Duodenal mucosa (tissue), 2 donors: ENCODE measurements at regions not wholly inside any gene's neighbourhood (a gene's known extent, or its start where the extent isn't known, plus 50 kb on each side); places are given as distances from the start of the nearest gene placed in this dataset.
"Not testable (repeated sequence)": the region's sequence is repeated elsewhere in the genome, so short reads cannot be mapped to it uniquely, and the experiment has no call there.

Experiments used
- H3K27ac ChIP-seq: one replicate; pipeline ENCODE4 v1.7.0; 2013; ENCODE audit warnings: low read depth, low read length
- H3K27me3 ChIP-seq, 2 donors: one replicate each; pipeline ENCODE4 v1.7.0; 2013; ENCODE audit warnings: low read length in 2 of 2, control low read depth in 1 of 2; ENCODE audit not compliant: insufficient read depth in 2 of 2, control insufficient read depth in 1 of 2
- H3K36me3 ChIP-seq, 2 donors: one replicate each; pipeline ENCODE4 v1.7.0; 2013; ENCODE audit warnings: low read length in 2 of 2, control low read depth in 1 of 2; ENCODE audit not compliant: insufficient read depth in 2 of 2, control insufficient read depth in 1 of 2
- H3K4me1 ChIP-seq, 2 donors: one replicate each; pipeline ENCODE4 v1.7.0; 2013; ENCODE audit warnings: low read length in 2 of 2, control low read depth in 1 of 2; ENCODE audit not compliant: insufficient read depth in 2 of 2, control insufficient read depth in 1 of 2
- H3K4me3 ChIP-seq, 2 donors: one replicate each; pipeline ENCODE4 v1.7.0; 2013; ENCODE audit warnings: low read length in 2 of 2, low read depth in 1 of 2
- H3K9ac ChIP-seq, 2 donors: one replicate each; pipeline ENCODE4 v1.7.0; 2013; ENCODE audit warnings: low read length in 2 of 2, low read depth in 1 of 2
- H3K9me3 ChIP-seq, 2 donors: one replicate each; pipeline ENCODE4 v1.7.0; 2013; ENCODE audit warnings: low read length in 2 of 2, control low read depth in 1 of 2; ENCODE audit not compliant: control insufficient read depth in 1 of 2

DNA sequence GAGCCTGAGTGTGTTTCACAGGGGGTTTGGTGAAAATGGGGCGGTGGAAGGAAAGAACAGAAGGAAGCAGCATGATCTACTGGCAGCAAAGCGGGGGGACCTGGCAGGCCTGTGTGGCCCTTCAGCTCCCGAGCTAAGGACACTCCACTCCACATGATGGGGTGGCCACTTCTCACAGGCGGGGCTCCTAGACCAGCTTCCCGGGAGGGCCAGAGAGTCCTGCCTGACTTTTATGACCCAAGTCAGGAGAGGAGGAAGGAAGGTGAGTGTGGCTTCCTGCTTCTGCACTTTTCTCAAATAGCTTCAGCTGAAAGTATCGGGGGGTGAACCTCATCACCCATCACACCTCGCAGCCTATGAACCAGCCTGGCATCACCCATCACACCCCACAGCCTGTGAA is 117.5 kb upstream of the AFDN start:
- H3K36me3 ChIP-seq, result no peaks in the 10 kb centered on the region
- no peaks in the 10 kb centered on the region for H3K27me3 ChIP-seq
- no peak overlapping the region for H3K4me3 ChIP-seq
- no peak overlapping the region for H3K27ac ChIP-seq
- no peaks in the 10 kb centered on the region for H3K9me3 ChIP-seq
- H3K9ac ChIP-seq, result no peak overlapping the region
- peaks cover 13 to 15% of the 10 kb centered on the region in 2 donors for H3K4me1 ChIP-seq

DNA sequence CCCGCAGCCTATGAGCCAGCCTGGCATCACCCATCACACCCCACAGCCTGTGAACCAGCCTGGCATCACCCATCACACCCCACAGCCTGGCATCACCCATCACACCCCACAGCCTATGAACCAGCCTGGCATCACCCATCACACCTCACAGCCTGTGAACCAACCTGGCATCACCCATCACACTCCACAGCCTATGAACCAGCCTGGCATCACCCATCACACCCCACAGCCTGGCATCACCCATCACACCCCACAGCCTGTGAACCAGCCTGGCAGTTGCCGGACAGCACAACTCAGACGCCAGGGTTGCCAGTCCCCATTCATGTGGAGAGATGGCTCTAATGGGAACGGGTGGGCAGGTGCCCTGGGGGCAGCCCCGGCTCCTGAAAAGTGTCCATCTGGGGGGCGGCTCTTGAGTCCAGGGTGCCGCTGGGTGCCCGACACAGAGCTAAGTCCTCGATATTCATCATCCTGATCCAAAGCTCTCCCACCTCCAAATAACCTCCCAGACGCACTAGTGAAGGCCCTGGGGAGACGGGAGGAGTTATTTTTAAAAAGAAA is 116.9 kb upstream of the AFDN start:
- not testable (repeated sequence) for H3K9me3 ChIP-seq, H3K36me3 ChIP-seq, H3K4me3 ChIP-seq, H3K9ac ChIP-seq, H3K27me3 ChIP-seq, H3K27ac ChIP-seq
- H3K4me1 ChIP-seq, result peaks cover 13 to 15% of the 10 kb centered on the region in 2 donors

DNA sequence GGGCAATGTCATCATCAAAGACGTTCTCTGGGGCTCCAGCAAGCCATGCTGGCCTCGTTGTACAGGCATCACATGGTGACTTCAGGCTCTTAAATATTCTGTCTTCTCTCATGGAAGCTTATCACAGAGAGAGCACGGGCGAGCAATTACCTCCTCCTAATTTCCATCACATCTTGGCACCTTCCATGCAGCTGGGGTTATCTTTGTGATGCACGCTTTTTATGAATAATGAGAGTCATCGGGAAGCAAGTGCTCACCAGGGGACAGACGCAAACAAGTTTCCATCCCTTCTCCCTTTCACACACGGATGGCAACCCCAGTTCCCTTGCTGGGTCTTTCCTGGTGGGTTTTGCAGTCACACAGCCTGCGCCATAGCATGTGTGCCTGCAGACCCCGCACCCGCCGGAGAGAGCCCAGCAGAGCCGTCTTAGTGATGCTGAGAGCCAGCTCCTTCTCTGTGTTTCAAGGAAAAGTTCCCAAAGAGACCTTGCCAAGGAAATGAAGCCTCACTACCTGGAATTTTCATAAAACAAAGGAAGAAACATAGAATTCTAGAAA is 116.3 kb upstream of the AFDN start:
- H3K27ac ChIP-seq, result no peak overlapping the region
- H3K9ac ChIP-seq, result no peak overlapping the region
- peaks cover 13 to 15% of the 10 kb centered on the region in 2 donors for H3K4me1 ChIP-seq
- no peak overlapping the region for H3K4me3 ChIP-seq
- H3K36me3 ChIP-seq, result no peaks in the 10 kb centered on the region
- H3K9me3 ChIP-seq, result no peaks in the 10 kb centered on the region
- no peaks in the 10 kb centered on the region for H3K27me3 ChIP-seq

DNA sequence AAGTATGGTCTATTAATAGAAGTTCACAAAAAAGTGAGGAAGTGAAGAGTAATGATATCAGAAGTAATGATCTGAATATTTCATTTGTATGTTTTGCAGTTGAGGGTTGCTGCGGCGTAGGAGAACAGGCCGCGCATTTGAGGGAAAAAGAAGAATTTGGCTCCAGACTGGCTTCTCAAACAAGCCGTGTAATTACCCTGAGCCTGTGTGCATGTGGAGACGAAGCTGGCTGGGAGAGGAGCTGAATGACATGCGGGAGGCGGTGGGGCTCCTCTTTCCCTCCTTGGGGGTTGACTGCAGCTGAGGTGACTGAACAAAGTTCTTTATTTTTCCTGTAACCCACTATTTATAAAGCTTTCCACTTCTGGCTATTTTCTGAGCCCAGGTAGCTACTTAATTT is 115.5 kb upstream of the AFDN start:
- H3K4me1 ChIP-seq, result peaks cover 13 to 15% of the 10 kb centered on the region in 2 donors
- H3K4me3 ChIP-seq, result no peak overlapping the region
- no peaks in the 10 kb centered on the region for H3K9me3 ChIP-seq
- no peaks in the 10 kb centered on the region for H3K36me3 ChIP-seq
- no peaks in the 10 kb centered on the region for H3K27me3 ChIP-seq
- H3K9ac ChIP-seq, result no peak overlapping the region
- H3K27ac ChIP-seq, result no peak overlapping the region

DNA sequence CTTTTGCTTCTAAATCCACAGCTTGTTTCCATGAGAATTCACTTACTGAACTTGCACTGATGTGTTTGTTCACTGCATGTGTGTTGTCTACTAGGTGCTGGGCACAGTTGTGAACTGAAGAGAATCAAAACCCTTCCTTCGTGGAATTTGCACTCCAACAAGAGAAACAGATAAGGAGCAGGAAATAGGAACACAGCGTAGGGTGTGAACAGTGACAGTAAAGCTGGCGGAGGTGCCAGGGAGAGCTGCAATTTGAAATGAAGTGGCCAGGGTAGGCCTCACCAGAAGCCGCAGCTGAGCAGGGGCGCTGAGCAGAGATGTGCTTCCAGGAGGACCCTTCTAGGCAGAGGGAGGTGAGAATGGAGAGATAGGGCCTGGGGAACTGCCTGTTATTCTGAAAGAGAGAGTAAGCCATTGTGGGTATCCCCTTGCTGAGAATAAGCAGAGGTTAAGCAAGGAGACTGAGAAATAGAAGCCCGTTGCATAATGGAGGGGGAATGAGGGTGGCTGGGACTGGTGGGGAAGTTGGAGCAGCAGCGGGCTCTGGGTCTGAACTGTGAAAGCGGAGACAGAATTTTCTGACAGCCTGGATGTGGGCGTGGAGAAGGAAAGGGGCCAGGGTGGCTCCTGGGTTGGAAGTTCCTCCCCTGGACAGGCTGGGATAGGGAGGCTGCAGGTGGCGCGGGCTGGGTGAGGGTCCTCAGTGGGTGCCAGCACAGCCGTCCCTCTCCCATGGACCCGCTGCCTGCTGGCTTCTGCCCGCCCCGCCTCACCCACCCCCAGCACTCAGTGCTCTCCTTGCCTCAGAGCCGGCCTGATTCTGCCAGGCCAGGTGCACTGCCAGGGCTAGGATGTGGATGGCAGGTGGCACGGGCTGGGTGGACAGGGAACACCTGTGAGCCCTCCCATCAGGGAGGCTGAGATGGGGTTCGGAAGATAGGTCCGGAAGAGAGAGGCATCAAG is 114.7 kb upstream of the AFDN start:
- H3K36me3 ChIP-seq, result no peaks in the 10 kb centered on the region
- no peak overlapping the region for H3K27ac ChIP-seq
- peak overlapping the region; percentile 45 for H3K9ac ChIP-seq
- peak overlapping the region; percentile 53 to 67 for H3K4me3 ChIP-seq
- no peaks in the 10 kb centered on the region for H3K27me3 ChIP-seq
- no peaks in the 10 kb centered on the region for H3K9me3 ChIP-seq
- peaks cover 13 to 15% of the 10 kb centered on the region in 2 donors for H3K4me1 ChIP-seq

DNA sequence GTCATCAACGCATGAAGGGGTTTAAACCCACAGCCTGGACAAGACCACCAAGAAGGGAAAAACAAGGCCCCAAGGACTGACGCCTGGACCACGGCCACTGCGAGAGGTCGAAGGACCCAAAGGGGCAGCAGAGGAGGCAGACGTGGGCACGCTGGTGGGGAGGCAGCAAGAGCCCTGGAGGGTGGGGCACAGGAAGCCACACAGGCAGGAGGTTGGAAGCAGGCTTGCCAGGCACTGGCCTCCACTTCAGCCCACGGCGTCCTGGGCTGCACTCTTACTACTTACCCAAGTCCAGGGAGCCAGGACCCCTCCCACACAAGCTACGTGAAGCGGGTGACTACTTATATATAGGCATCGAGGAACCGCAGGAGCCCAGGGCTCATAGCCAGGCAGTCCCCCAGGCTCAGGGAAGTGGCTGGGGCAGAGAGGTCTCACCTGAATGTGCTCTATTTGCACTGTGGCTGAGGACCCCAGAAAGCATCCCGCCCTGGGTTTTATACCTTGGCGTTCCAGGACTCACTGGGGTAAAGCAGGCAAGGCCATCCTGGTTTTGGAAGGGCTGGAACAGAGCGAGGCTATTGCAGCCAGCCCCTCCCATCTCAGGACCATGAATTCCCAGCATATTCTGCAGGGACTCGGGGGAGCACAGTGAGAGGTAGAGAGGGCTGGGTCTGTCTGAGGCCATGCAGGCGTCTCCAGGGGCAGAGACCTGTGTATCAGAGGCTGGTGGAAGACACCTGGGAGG is 113.8 kb upstream of the AFDN start:
- Histone ChIP-seq H3K27me3 (no peaks in the 10 kb centered on the region), H3K4me1 (peaks cover 13 to 15% of the 10 kb centered on the region in 2 donors), H3K27ac (no peak overlapping the region), H3K36me3 (no peaks in the 10 kb centered on the region), H3K9ac (peak overlapping the region; percentile 45), H3K4me3 (peak overlapping the region; percentile 53 to 67), H3K9me3 (no peaks in the 10 kb centered on the region)

DNA sequence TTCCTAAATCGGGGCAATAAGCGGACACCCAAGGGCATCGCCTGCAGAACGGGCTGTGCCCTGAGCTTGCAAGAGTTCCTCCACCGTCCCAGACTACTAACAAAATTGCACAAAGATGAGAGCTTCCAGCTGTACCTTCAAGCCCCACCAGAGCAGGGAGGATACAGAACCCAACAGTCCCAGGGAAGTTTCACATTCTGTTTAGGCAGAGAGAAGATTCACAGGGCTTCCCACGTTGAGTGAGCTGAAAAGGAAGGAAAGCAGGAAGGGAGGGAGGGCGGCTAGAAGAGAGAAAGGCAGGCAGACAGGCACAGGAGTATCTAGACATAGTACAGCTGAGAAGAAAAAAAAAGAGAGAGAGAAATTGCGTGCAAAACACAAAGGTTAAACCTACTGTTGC is 112.6 kb upstream of the AFDN start:
- Histone ChIP-seq H3K9ac (no peak overlapping the region), H3K9me3 (no peaks in the 10 kb centered on the region), H3K27ac (no peak overlapping the region), H3K27me3 (no peaks in the 10 kb centered on the region), H3K36me3 (no peaks in the 10 kb centered on the region), H3K4me3 (no peak overlapping the region), H3K4me1 (peaks cover 13 to 15% of the 10 kb centered on the region in 2 donors)

DNA sequence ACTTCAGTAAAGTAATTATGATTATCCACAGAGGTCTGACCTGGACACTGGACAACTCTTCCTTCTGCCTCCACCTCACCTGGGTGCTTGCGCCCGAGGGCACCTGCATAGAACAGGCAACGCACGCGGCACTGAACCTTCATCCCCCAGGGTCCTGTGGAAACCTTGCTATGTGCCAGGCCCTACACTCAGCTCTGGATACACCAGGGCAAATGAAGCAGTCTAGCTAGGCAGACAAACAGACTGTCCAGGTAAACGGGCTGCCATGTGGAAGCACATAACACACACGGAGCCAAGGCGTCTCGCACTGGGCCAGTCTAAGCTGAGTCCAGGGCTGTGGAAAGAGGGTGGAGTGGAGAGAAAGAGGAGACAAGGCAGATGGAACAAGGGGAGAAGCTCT is 109.3 kb upstream of the AFDN start:
- Histone ChIP-seq H3K27ac (no peak overlapping the region), H3K4me3 (no peak overlapping the region), H3K9me3 (no peaks in the 10 kb centered on the region), H3K4me1 (peaks cover 2 to 8% of the 10 kb centered on the region in 2 donors), H3K27me3 (no peaks in the 10 kb centered on the region), H3K9ac (no peak overlapping the region), H3K36me3 (no peaks in the 10 kb centered on the region)

DNA sequence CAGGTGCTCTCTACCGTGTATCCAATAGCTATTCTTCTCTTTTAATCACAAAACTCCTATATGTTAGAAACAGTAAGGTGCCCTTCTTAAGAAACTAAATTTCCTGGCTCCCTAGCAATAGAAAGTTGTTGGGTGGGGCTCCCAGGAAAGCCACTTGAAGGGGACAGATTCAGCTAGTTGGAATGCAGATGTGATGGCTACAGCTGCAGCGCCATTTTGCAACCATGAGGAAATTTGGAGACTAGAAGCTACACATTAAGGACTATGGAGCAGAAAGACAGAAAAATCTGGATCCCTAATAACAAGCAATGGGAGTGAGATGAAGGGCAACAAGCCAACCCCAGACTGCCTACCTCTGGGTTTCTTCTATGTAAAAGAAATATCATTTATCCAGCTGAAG is 108.8 kb upstream of the AFDN start:
- no peak overlapping the region for H3K9ac ChIP-seq
- no peaks in the 10 kb centered on the region for H3K36me3 ChIP-seq
- no peaks in the 10 kb centered on the region for H3K27me3 ChIP-seq
- H3K27ac ChIP-seq, result no peak overlapping the region
- no peaks in the 10 kb centered on the region for H3K9me3 ChIP-seq
- peaks cover 0 to 4% of the 10 kb centered on the region in 2 donors for H3K4me1 ChIP-seq
- no peak overlapping the region for H3K4me3 ChIP-seq

DNA sequence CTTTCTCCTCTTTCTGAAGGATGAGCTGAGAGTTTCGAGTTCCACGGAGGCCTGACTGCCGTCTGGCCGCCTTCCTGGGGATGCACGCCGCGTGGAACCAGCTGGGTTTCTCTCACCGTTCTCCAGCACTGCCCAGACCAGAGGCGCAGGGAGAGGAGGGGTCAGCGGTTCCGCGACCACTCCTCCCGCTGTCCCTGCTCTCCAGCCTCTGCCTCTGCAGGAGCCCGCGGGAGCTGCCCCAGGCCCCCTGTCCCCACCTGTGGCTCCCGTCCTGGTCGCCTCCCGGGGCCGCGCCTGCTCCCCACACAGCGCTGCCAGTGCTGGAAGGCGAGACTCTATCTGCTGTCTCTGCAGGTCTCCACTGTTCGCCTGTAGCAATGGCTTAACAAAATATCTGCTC is 106.8 kb upstream of the AFDN start:
- H3K9me3 ChIP-seq, result peaks cover 0 to 3% of the 10 kb centered on the region in 2 donors
- no peaks in the 10 kb centered on the region for H3K36me3 ChIP-seq
- no peak overlapping the region for H3K4me3 ChIP-seq
- no peak overlapping the region for H3K9ac ChIP-seq
- H3K27ac ChIP-seq, result no peak overlapping the region
- H3K27me3 ChIP-seq, result no peaks in the 10 kb centered on the region
- H3K4me1 ChIP-seq, result no peaks in the 10 kb centered on the region
